ENCODE measurements at regions not wholly inside any gene's neighbourhood (a gene's known extent, or its start where the extent isn't known, plus 50 kb on each side); places are given as distances from the start of the nearest gene placed in this dataset.

DNA sequence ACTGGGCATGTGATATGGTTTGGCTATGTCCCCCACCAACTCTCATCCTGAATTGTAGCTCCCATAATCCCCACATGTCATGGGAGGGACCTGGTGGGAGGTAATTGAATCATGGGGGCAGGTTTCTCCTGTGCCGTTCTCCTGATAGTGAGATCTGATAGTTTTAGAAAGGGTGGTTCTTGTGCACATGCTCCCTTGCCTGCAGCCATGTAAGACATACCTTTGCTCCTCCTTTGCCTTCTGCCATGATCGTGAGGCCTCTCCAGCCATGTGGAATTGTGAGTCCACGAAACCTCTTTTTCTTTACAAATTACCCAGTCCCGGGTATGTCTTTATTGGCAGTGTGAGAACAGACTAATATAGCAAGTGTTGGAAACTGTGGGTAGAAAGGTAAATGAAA, 99.5 kb upstream of the HMCN1 start:
- H3K27ac ChIP-seq = no peak overlapping the region
- no peaks in the 10 kb centered on the region for H3K4me1 ChIP-seq (ENCODE audit: control insufficient read depth in 1 of 2, low read depth in 2 of 2)
- ATAC-seq (ENCODE audit: insufficient number of reproducible peaks, low FRiP score, low read depth) (no peak), DNase-seq (ENCODE audit: low spot score) (no peak)
- H3K36me3 ChIP-seq = no peaks in the 10 kb centered on the region
- TF ChIP-seq, protein P1, sequence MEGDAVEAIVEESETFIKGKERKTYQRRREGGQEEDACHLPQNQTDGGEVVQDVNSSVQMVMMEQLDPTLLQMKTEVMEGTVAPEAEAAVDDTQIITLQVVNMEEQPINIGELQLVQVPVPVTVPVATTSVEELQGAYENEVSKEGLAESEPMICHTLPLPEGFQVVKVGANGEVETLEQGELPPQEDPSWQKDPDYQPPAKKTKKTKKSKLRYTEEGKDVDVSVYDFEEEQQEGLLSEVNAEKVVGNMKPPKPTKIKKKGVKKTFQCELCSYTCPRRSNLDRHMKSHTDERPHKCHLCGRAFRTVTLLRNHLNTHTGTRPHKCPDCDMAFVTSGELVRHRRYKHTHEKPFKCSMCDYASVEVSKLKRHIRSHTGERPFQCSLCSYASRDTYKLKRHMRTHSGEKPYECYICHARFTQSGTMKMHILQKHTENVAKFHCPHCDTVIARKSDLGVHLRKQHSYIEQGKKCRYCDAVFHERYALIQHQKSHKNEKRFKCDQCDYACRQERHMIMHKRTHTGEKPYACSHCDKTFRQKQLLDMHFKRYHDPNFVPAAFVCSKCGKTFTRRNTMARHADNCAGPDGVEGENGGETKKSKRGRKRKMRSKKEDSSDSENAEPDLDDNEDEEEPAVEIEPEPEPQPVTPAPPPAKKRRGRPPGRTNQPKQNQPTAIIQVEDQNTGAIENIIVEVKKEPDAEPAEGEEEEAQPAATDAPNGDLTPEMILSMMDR (IDR thresholded peaks at IDR 0.05) = no peak
- H3K27me3 ChIP-seq (replicated peaks; ENCODE audit: insufficient read depth) = no peaks in the 10 kb centered on the region
- H3K9me3 ChIP-seq = no peaks in the 10 kb centered on the region
- no peak overlapping the region for H3K4me3 ChIP-seq

DNA sequence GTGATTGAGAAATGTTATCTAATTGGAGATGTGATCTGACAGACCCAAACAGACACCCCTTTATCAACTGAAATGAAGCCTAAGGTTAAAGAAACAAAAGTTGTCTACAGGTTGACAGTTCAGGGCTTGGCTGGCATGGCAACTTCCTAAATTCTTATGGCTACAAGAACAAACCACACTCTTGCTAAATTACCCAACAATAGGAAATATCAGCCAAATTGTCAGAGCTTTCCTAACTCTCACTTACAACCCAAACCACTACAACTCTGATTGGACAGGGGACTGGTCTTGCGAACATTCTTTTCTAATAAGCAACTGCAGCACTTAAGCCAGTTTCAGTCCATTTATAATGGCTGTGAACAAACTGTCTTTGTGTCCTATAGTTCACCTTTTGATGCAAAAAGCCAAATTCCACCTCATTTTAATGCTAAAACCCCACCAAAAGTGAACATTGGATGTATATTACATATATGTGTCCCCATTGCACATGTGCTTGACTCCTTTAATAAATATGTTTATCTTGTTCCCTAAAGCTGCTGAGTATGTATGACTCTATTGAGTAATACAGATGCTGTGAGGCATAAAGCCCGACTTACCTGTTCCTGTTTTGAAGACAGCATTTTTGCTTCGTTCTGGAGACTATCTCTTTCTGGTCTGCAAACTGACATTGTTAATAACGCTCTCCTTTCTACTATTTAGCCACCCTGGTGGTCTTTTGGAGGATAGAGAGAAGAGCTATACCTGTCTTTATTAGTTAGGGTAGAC, 101.3 kb upstream of the HMCN1 start:
- H3K27ac ChIP-seq = no peak overlapping the region

DNA sequence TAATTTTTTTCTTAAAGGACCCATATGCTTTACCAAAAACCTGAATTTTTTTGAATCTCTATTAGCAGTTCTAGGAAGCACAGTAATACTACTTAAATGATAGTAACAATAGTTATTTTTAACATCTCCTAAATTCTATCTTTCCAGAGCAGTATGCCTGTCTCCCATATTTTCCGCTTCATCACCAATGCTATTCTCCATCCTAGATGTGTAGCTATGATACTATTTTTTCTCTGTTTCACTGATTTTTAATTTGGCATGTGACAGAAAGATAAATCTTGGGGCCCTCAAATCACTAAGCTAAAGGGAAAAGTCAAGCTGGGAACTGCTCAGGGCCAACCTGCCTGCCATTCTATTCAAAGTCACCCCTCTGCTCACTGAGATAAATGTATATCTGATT, 102.3 kb upstream of the HMCN1 start:
- no peaks in the 10 kb centered on the region for H3K27me3 ChIP-seq (replicated peaks; ENCODE audit: insufficient read depth)
- no peak for ATAC-seq (ENCODE audit: insufficient number of reproducible peaks, low FRiP score, low read depth)
- no peak overlapping the region for H3K4me3 ChIP-seq
- H3K9me3 ChIP-seq = no peaks in the 10 kb centered on the region
- H3K27ac ChIP-seq = no peak overlapping the region
- DNase-seq (ENCODE audit: low spot score) = no peak
- no peaks in the 10 kb centered on the region for H3K36me3 ChIP-seq
- H3K4me1 ChIP-seq (ENCODE audit: control insufficient read depth in 1 of 2, low read depth in 2 of 2) = no peaks in the 10 kb centered on the region
- TF ChIP-seq, protein P1 (IDR thresholded peaks at IDR 0.05) = no peak

More for the DNA sequence above, 101.3 kb upstream of the HMCN1 start:
- DNase-seq (ENCODE audit: low spot score) (no peak), ATAC-seq (ENCODE audit: insufficient number of reproducible peaks, low FRiP score, low read depth) (no peak)
- no peaks in the 10 kb centered on the region for H3K4me1 ChIP-seq (ENCODE audit: control insufficient read depth in 1 of 2, low read depth in 2 of 2)
- TF ChIP-seq, protein P1 (IDR thresholded peaks at IDR 0.05) = no peak
- no peak overlapping the region for H3K4me3 ChIP-seq
- no peaks in the 10 kb centered on the region for H3K9me3 ChIP-seq
- no peaks in the 10 kb centered on the region for H3K36me3 ChIP-seq
- H3K27me3 ChIP-seq (replicated peaks; ENCODE audit: insufficient read depth) = no peaks in the 10 kb centered on the region

DNA sequence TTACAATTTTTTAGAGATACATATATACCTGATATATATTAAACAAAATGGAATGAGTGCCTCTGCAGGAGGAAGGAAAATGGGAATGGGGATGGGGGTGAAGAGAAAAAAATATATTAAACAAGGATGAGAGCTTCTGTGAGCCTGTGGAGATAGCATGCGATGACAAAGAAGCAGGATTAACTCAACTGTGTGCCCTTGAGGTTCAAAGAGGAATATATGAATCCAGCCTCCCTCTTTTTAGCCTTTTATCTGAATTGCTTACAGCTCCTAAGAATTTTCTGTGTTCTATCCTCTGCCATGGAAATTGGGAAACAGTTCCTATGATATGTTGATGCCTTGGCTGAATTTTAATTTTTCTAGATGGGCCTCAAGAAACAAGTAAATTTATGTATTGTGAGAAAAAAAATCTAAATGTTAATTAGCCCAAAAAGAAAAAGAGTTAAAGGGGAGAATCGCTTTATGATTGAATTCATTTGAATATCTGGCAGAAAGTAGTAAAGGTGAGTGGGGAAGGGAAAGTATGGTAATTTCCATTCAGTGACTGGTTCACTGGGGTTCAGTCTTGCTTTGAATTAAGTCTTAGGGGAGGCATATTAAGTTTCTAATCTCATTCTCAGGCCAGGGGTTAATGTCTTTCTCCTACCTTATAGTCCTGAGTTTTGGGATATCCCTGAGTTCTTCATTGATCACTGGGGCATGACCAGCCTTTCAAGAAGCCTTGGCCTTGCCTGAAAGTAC, 106.3 kb upstream of the HMCN1 start:
- no peak for DNase-seq (ENCODE audit: low spot score)
- H3K36me3 ChIP-seq = no peaks in the 10 kb centered on the region
- no peaks in the 10 kb centered on the region for H3K4me1 ChIP-seq (ENCODE audit: control insufficient read depth in 1 of 2, low read depth in 2 of 2)
- H3K9me3 ChIP-seq = no peaks in the 10 kb centered on the region
- ATAC-seq (ENCODE audit: insufficient number of reproducible peaks, low FRiP score, low read depth) = no peak
- TF ChIP-seq, protein P1 (IDR thresholded peaks at IDR 0.05) = no peak
- no peak overlapping the region for H3K27ac ChIP-seq
- H3K4me3 ChIP-seq = no peak overlapping the region
- H3K27me3 ChIP-seq (replicated peaks; ENCODE audit: insufficient read depth) = no peaks in the 10 kb centered on the region

DNA sequence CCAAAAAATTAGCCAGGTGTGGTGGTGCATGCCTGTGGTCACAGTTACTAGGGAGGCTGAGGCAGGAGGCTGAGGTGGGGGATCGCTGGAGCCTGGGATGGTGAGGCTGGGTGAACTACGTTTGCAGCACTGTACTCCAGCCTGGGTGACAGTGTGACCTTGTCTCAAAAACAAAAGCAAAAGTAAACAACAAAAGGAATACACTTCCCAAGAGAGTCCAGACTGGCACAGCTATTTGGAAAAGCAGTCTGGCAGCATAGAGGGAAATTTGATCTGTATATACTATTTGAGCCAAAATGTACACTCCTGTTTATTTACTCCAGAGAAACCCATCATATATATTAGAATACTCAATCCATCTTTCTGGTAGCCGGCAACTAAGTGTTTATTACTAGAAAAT, 107.0 kb upstream of the HMCN1 start:
- Histone ChIP-seq H3K27me3 (replicated peaks; ENCODE audit: insufficient read depth) (no peaks in the 10 kb centered on the region), H3K4me1 (ENCODE audit: control insufficient read depth in 1 of 2, low read depth in 2 of 2) (no peaks in the 10 kb centered on the region), H3K27ac (no peak overlapping the region), H3K36me3 (no peaks in the 10 kb centered on the region), H3K4me3 (no peak overlapping the region), H3K9me3 (no peaks in the 10 kb centered on the region)
- ATAC-seq (ENCODE audit: insufficient number of reproducible peaks, low FRiP score, low read depth) (no peak), DNase-seq (ENCODE audit: low spot score) (no peak)
- TF ChIP-seq, protein P1 (IDR thresholded peaks at IDR 0.05) = no peak

Data from thoracic aorta (tissue), 2 donors.